ENCODE measurements at regions not wholly inside any gene's neighbourhood (a gene's known extent, or its start where the extent isn't known, plus 50 kb on each side); places are given as distances from the start of the nearest gene placed in this dataset.
"Not testable (repeated sequence)": the region's sequence is repeated elsewhere in the genome, so short reads cannot be mapped to it uniquely, and the experiment has no call there.

GRCh38 chr15:20309966-20310365 is 231.6 kb downstream of the GOLGA6L6 start:
- in situ Hi-C loops (cut with MboI; ENCODE audit: low sequenced_read_pairs): not testable (repeated sequence)

- in situ Hi-C loops (cut with MboI; ENCODE audit: low sequenced_read_pairs): not testable (repeated sequence)
Measured at GRCh38 chr15:20309395-20309794, 232.2 kb downstream of the GOLGA6L6 start.

- in situ Hi-C loops (cut with MboI; ENCODE audit: low sequenced_read_pairs): not testable (repeated sequence)
Measured at GRCh38 chr15:20308027-20308690, 233.4 kb downstream of the GOLGA6L6 start.

- in situ Hi-C loops (cut with MboI; ENCODE audit: low sequenced_read_pairs): not testable (repeated sequence)
Measured at GRCh38 chr15:20307137-20307536, 234.5 kb downstream of the GOLGA6L6 start.

GRCh38 chr15:20306497-20307106 is 235.0 kb downstream of the GOLGA6L6 start:
- in situ Hi-C loops (cut with MboI; ENCODE audit: low sequenced_read_pairs): not testable (repeated sequence)

GRCh38 chr15:20305912-20306311 is 235.7 kb downstream of the GOLGA6L6 start:
- in situ Hi-C loops (cut with MboI; ENCODE audit: low sequenced_read_pairs): not testable (repeated sequence)

- in situ Hi-C loops (cut with MboI; ENCODE audit: low sequenced_read_pairs): not testable (repeated sequence)
Measured at GRCh38 chr15:20305015-20305465, 236.6 kb downstream of the GOLGA6L6 start.

- in situ Hi-C loops (cut with MboI; ENCODE audit: low sequenced_read_pairs): not testable (repeated sequence)
Measured at GRCh38 chr15:20304282-20305014, 237.2 kb downstream of the GOLGA6L6 start.

- in situ Hi-C loops (cut with MboI; ENCODE audit: low sequenced_read_pairs): not testable (repeated sequence)
Measured at GRCh38 chr15:20303248-20304171, 238.1 kb downstream of the GOLGA6L6 start.

- in situ Hi-C loops (cut with MboI; ENCODE audit: low sequenced_read_pairs): not testable (repeated sequence)
Measured at GRCh38 chr15:20302141-20303069, 239.2 kb downstream of the GOLGA6L6 start.

- in situ Hi-C loops (cut with MboI; ENCODE audit: low sequenced_read_pairs): not testable (repeated sequence)
Measured at GRCh38 chr15:20301471-20302081, 240.0 kb downstream of the GOLGA6L6 start.

- in situ Hi-C loops (cut with MboI; ENCODE audit: low sequenced_read_pairs): not testable (repeated sequence)
Measured at GRCh38 chr15:20301041-20301390, 240.6 kb downstream of the GOLGA6L6 start.

GRCh38 chr15:20300351-20301040 is 241.1 kb downstream of the GOLGA6L6 start:
- in situ Hi-C loops (cut with MboI; ENCODE audit: low sequenced_read_pairs): not testable (repeated sequence)

- in situ Hi-C loops (cut with MboI; ENCODE audit: low sequenced_read_pairs): not testable (repeated sequence)
Measured at GRCh38 chr15:20297603-20298123, 243.9 kb downstream of the GOLGA6L6 start.

GRCh38 chr15:20296261-20296660 is 245.3 kb downstream of the GOLGA6L6 start:
- in situ Hi-C loops (cut with MboI; ENCODE audit: low sequenced_read_pairs): not testable (repeated sequence)

- in situ Hi-C loops (cut with MboI; ENCODE audit: low sequenced_read_pairs): no loop called here
Measured at GRCh38 chr15:20295238-20295811, 246.3 kb downstream of the GOLGA6L6 start.

GRCh38 chr15:20294651-20295237 is 246.9 kb downstream of the GOLGA6L6 start:
- in situ Hi-C loops (cut with MboI; ENCODE audit: low sequenced_read_pairs): no loop called here
